Breast epithelium (tissue), 4 donors: ENCODE measurements at regions not wholly inside any gene's neighbourhood (a gene's known extent, or its start where the extent isn't known, plus 50 kb on each side); places are given as distances from the start of the nearest gene placed in this dataset.

Experiments used
- DNase-seq, 2 donors: peaks; one replicate each; pipeline ENCODE4 v3.0.0-alpha.2; 2019; ENCODE audit warnings: low spot score in 2 of 2
- H3K27ac ChIP-seq, 2 donors: fragments of 200-600 bp; sonication (generic) in 1 of 2; one replicate each; pipeline ENCODE4 v1.5.1; 2016 to 2019; ENCODE audit warnings: mild to moderate bottlenecking in 1 of 2
- H3K27me3 ChIP-seq, 2 donors: fragments of 200-600 bp; sonication (generic) in 1 of 2; one replicate each; pipeline versions ENCODE4 v1.5.1 to v1.6.0; 2017 to 2019; ENCODE audit warnings: control low read depth in 1 of 2, mild to moderate bottlenecking in 1 of 2
- H3K36me3 ChIP-seq: fragments of 200-600 bp; one replicate; pipeline ENCODE4 v1.5.1; 2019
- H3K4me1 ChIP-seq, 2 donors: fragments of 200-600 bp; sonication (generic); one replicate each; pipeline ENCODE4 v1.5.1; 2016 to 2019; ENCODE audit warnings: control low read depth in 1 of 2
- H3K4me3 ChIP-seq, 3 donors: fragments of 200-600 bp; sonication (generic); 1 replicate in 2 of 3; 2 replicates in 1 of 3; pipeline ENCODE4 v1.5.1; 2016 to 2019; ENCODE audit warnings: mild to moderate bottlenecking in 3 of 3, moderate library complexity in 2 of 3
- H3K9me3 ChIP-seq, 2 donors: fragments of 200-600 bp; sonication (generic) in 1 of 2; one replicate each; pipeline ENCODE4 v1.5.1; 2016 to 2019; ENCODE audit warnings: control low read depth in 1 of 2
- POLR2A ChIP-seq: fragments of 450-650 bp; IDR thresholded peaks from one replicate; pipeline ENCODE4 v1.6.1; 2016; ENCODE audit warnings: antibody characterized with exemption, mild to moderate bottlenecking, moderate library complexity
- POLR2AphosphoS5 ChIP-seq, 3 donors: sonication (generic); formaldehyde crosslinking; IDR thresholded peaks; one replicate each; pipeline ENCODE4 v1.6.1; 2017; ENCODE audit warnings: antibody characterized with exemption in 3 of 3
- intact Hi-C: fragments of 100-400 bp; cut with DNase I; formaldehyde crosslinking; loops from one replicate; pipeline ENCODE4 v1.15.1; 2023; ENCODE audit warnings: low total_unique reads
- TF ChIP-seq, protein P1 (sequence below), 3 donors: fragments of 450-650 bp; IDR thresholded peaks; one replicate each; pipeline ENCODE4 v1.5.1; 2016 to 2017; ENCODE audit warnings: antibody characterized with exemption in 3 of 3, mild to moderate bottlenecking in 3 of 3, moderate library complexity in 3 of 3

DNA sequence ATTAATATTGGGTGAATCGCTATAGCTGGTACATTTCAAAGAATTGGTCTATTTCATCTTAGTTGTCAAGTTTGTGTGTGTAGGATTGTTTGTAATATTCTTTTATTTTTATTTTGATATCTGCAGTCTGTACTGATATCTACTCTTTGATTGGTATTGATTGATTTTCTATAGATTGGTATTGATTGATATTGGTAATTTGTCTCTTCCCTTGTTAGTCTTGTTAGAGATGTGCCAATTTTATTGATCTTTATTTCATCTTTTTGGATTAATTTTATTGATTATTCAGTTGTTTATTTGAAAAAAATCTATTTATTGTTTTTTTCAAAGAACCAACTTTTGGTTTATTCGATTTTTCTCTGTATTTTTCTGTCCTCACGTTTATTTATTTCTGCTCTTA, 61.4 kb downstream of the TM2D3 start:
- DNase-seq: no peak
- no peaks in the 10 kb centered on the region for H3K4me1 ChIP-seq
- no peak overlapping the region for H3K27ac ChIP-seq
- H3K27me3 ChIP-seq: no peaks in the 10 kb centered on the region
- intact Hi-C loops: no loop called here
- peaks cover 0 to 10% of the 10 kb centered on the region in 2 donors for H3K9me3 ChIP-seq
- TF ChIP-seq POLR2AphosphoS5 (IDR thresholded peaks at IDR 0.05) (no peak), POLR2A (no peak)
- TF ChIP-seq, protein P1, sequence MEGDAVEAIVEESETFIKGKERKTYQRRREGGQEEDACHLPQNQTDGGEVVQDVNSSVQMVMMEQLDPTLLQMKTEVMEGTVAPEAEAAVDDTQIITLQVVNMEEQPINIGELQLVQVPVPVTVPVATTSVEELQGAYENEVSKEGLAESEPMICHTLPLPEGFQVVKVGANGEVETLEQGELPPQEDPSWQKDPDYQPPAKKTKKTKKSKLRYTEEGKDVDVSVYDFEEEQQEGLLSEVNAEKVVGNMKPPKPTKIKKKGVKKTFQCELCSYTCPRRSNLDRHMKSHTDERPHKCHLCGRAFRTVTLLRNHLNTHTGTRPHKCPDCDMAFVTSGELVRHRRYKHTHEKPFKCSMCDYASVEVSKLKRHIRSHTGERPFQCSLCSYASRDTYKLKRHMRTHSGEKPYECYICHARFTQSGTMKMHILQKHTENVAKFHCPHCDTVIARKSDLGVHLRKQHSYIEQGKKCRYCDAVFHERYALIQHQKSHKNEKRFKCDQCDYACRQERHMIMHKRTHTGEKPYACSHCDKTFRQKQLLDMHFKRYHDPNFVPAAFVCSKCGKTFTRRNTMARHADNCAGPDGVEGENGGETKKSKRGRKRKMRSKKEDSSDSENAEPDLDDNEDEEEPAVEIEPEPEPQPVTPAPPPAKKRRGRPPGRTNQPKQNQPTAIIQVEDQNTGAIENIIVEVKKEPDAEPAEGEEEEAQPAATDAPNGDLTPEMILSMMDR (IDR thresholded peaks at IDR 0.05): no peak
- no peaks in the 10 kb centered on the region for H3K36me3 ChIP-seq
- no peak overlapping the region for H3K4me3 ChIP-seq

DNA sequence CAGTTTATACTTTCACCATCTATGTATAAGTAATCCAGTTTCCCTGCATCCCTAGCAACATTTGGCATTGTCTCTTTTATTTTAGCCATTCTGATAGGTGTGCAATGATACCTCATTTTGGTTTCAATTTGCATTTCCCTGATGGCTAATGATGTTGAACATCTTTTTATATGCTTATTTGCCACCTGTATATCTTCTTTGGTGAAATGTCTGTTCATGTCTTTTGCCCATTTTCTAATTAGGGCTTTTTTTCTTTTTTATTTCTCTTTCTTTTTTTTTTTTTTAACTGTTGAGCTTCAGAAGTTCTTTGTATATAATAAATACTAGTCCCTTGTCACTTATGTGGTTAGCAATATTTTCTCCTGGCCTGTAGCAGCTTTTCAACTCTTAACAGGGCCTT, 68.9 kb downstream of the TM2D3 start:
- no peaks in the 10 kb centered on the region for H3K36me3 ChIP-seq
- no peaks in the 10 kb centered on the region for H3K4me1 ChIP-seq
- H3K9me3 ChIP-seq: peaks cover 4 to 10% of the 10 kb centered on the region in 2 donors
- intact Hi-C loops: no loop called here
- TF ChIP-seq, protein P1 (IDR thresholded peaks at IDR 0.05): no peak
- TF ChIP-seq POLR2A (no peak), POLR2AphosphoS5 (IDR thresholded peaks at IDR 0.05) (no peak)
- no peak for DNase-seq
- H3K27me3 ChIP-seq: peaks cover 0 to 15% of the 10 kb centered on the region in 2 donors
- H3K27ac ChIP-seq: no peak overlapping the region
- no peak overlapping the region for H3K4me3 ChIP-seq

DNA sequence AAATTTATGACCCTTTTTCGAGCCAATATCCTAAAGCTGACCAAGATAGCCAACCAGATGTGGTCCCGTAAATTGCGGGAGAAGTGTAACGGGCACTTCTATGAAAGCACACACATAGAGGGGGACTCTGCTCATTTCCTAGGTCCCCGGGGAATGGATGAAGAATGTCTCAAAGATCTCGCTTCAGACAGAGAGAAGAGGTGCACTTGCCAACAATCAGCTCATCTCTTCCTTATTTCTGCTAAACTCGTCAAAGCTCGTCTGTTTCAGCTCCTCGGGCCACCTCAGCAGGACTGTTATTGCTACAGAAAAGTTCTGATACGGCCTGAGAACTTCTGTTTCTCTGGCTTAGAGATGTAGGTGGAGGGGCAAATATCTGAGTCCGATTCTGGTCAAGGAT, 71.8 kb downstream of the TM2D3 start:
- no peaks in the 10 kb centered on the region for H3K36me3 ChIP-seq
- H3K27me3 ChIP-seq: peaks cover 0 to 20% of the 10 kb centered on the region in 2 donors
- TF ChIP-seq POLR2A: no peak
- TF ChIP-seq POLR2AphosphoS5 (IDR thresholded peaks at IDR 0.05): no peak
- TF ChIP-seq, protein P1 (IDR thresholded peaks at IDR 0.05): no peak
- DNase-seq: no peak
- no peaks in the 10 kb centered on the region for H3K4me1 ChIP-seq
- H3K27ac ChIP-seq: no peak overlapping the region
- H3K9me3 ChIP-seq: peaks cover 4 to 10% of the 10 kb centered on the region in 2 donors
- H3K4me3 ChIP-seq: no peak overlapping the region
- intact Hi-C loops: no loop called here

DNA sequence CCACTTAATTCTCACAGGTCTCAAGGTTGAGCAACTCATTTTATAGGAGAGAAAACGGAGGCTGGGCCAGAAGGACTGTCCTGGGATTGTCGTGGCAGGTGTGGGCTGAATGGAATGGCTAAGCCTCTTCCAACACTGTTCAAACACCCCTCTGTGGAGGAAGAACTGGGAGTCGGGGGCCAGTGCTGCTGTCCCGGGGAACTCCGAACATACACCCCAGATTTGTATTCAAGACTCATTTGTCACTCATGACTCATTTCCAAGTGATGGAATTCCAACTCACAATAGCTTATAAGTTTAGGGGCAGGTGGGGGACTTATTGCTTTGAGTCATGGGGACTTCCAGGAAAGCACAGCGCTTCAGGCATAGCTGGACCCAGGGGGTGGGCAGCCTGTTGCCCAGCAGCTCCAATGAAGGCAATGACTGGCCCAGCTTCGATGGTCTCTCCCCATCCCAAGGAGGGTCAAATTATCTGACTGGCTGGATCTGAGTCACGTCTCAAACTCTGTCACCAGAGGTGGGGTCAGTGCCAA, 72.5 kb downstream of the TM2D3 start:
- peaks cover 0 to 20% of the 10 kb centered on the region in 2 donors for H3K27me3 ChIP-seq
- intact Hi-C loops: no loop called here
- H3K27ac ChIP-seq: no peak overlapping the region
- TF ChIP-seq POLR2AphosphoS5 (IDR thresholded peaks at IDR 0.05) (no peak), POLR2A (no peak)
- TF ChIP-seq, protein P1 (IDR thresholded peaks at IDR 0.05): no peak
- peaks cover 4 to 10% of the 10 kb centered on the region in 2 donors for H3K9me3 ChIP-seq
- H3K4me1 ChIP-seq: no peaks in the 10 kb centered on the region
- no peaks in the 10 kb centered on the region for H3K36me3 ChIP-seq
- H3K4me3 ChIP-seq: no peak overlapping the region
- no peak for DNase-seq

DNA sequence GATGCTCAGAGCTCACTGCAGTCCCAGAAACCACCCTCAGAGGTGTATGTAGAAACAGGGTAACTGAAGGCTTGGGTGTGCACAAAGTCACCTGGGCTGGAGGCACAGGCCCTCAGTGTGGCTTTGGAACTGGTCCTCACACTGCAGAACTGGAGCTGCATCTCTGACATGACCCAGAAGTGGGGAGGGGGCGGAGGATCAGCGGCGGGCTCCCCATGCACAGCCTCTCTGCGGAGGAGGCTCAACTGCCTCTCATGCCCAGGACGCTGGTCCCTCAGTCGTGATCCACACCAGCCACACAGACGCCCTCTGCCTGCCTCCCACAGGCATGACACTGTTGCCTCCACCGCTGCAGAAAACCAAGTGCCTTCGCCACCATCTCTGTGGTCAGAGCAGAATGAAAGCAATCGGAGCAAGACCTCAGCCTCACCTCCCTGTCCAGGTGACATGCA, 73.7 kb downstream of the TM2D3 start:
- no peak for DNase-seq
- H3K27me3 ChIP-seq: peaks cover 0 to 20% of the 10 kb centered on the region in 2 donors
- H3K4me1 ChIP-seq: no peaks in the 10 kb centered on the region
- no peak overlapping the region for H3K4me3 ChIP-seq
- H3K9me3 ChIP-seq: peaks cover 2 to 5% of the 10 kb centered on the region in 2 donors
- no peak overlapping the region for H3K27ac ChIP-seq
- H3K36me3 ChIP-seq: no peaks in the 10 kb centered on the region
- no peak for TF ChIP-seq POLR2AphosphoS5 (IDR thresholded peaks at IDR 0.05)
- TF ChIP-seq POLR2A: no peak
- TF ChIP-seq, protein P1 (IDR thresholded peaks at IDR 0.05): peak in 2 of 3 donors; percentile 30 to 38
- intact Hi-C loops: no loop called here
